CD4-positive, alpha-beta T cell treated with Interleukin-17A for 4 hours (primary cell): ENCODE measurements at regions not wholly inside any gene's neighbourhood (a gene's known extent, or its start where the extent isn't known, plus 50 kb on each side); places are given as distances from the start of the nearest gene placed in this dataset.

Source experiments
- DNase-seq: peaks from one replicate; pipeline ENCODE4 v3.0.0-alpha.2; 2020; ENCODE audit warnings: mixed read lengths

DNA sequence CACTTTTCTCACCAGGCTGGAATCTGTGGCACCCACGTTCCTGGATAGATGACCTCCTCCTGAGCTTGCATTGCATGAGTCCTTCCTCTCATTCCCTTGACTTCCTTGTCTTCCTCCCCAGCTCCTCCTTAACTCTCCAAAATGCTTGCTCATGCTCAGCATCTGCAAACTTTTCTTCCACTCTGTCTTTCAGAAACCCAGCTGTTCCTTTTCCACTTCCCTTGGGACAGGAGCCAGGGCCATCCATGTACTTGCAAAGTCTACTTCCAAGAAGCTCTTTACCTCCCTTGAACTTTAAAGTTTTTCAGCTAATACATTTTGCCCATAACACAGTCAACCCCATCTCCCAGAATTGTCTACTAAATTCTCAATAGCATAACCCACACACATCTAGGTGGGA is 861.7 kb downstream of the QKI start:
- DNase-seq: no peak

DNA sequence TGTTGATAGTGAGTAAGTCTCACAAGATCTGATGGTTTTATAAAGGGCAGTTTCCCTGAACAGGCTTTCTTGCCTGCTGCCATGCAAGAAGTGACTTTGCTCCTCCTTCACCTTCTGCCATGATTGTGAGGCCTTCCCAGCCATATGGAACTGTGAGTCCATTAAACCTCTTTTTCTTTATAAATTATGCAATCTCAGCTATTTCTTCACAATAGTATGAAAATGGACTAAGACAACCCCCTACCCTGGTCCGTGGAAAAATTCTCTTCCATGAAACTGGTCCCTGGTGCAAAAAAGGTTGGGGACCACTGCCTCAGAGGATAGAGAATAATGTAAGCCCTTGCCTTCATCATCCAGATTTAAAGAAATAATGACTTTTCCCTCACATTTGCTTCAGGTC is 861.3 kb downstream of the QKI start:
- DNase-seq: no peak

DNA sequence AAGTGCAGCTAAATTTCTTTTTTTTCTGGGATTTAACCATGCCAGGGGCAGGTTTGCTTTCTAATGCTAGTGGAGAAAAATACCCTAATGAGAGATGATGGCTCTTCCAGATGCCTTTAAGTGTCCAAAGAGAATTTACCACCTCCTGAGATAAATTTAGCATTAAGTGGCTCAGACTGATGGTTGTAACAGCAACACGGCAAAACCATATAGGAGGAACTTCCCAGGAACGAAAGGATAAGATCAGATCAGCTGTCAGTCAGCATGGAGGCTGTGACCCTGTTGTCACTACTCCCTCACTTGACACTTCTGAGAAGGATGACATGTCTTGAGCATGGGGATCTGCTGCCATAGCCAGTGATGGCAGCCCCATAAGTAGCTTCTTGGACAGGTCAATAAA is 860.0 kb downstream of the QKI start:
- DNase-seq: no peak

DNA sequence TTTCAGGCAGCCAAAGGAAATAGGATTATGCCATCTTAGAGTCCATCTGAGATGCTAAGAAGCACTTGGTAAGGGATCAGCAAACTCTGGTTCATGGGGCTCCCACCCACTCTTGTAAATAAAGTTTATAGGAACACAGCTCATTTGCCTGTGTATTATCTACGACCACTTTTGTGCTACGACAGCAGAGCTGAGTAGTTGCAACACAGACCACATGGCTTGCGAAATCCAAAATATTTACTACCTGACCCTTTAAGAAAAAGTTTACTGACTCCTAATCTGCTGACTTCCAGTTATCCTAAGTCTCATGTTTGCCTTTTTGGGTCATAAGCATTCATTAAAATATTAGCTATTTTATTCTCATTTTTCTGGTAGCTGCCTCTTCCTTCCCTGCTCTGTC is 859.0 kb downstream of the QKI start:
- no peak for DNase-seq

DNA sequence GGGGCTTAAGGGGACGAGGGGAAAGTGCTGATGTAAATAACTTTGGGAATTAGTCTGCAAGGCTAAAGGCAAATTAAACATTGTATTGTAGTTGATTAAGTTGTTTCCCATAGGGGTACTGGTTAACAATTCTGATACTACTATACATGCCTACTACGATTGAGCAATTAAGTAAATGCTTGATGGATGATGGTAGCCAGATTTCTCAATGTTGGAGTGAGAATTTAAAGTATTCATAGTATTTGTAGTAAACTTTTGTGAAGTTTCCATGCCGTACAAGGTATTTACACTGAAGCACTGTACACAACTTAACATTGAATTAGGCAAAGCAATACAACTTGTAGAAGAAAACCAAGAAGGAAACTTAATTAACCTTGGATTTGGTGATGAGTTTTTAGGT is 852.3 kb downstream of the QKI start:
- DNase-seq: no peak

DNA sequence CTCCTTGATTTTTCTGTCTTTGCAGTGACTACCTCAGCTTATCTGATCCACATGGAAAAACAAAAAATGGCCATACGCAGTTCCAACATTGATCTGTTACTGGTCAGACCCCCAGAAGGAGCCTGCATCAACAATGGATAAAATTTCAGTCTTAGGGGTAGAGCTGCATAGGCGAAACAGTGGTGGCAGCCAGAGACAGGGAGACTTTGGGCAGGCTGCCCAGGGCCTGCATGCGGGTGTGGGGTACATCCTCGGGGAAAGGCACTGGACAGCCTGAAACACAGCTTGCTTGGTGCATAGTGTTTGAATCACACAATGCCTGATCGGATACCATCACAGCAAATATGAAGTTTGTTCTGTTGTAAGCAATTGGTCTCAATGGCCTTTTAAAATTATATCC is 847.8 kb downstream of the QKI start:
- no peak for DNase-seq

DNA sequence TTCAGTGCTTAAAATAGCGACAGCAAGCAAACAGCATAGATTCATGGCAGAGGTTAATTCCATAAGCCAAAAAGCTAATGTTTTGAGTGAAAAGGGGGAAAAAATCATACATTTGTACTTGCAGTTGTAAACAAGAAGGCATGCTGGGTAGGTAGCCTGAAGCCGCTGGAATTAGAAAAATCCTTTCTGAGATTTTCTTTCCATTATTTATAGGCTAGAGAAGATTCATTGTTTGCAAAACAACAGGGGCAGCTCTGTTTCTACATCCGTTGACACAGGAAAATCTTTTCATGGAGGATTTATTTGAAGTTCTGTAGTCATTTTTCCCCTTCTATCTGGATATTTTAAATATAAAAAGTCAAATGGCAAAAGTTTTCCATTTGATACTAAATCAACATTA is 843.9 kb downstream of the QKI start:
- DNase-seq: no peak

DNA sequence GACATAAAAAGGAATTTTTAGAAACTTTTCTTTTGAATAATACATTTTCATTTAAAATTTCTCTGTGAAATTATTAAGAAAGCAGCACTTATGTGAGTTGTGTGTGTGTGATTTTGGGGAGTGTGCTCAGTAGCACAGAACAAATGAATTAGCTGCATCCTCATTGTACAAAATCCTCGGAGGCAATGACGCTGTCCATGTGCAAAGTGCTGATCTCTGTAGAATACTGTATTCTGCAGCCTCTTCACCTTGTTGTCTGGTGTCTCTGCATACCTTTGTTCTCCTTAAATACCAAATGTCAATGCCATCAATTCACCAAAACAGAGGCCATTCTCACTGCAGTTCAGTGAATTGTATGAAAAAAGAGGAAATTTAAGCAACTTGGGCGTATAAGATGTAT is 838.4 kb downstream of the QKI start:
- no peak for DNase-seq

DNA sequence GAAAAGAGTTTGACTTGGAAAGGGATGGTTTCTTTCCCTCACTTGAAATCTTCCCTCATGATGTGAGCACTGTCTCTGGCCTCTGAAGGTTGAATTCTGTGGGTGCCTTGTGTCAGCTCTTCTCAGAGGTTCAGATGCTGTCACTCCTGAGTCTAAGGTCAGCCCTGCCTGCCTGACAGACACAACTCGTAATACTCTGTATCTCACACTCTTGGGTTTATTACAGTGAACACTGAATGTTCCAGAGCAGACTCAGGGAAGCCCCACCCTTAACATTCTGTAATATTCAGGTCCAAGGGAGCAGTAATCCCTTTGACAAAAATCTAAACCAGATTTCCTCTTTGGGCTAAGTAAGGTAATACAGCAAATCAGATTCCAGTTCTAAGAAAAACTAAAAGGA is 837.8 kb downstream of the QKI start:
- no peak for DNase-seq

DNA sequence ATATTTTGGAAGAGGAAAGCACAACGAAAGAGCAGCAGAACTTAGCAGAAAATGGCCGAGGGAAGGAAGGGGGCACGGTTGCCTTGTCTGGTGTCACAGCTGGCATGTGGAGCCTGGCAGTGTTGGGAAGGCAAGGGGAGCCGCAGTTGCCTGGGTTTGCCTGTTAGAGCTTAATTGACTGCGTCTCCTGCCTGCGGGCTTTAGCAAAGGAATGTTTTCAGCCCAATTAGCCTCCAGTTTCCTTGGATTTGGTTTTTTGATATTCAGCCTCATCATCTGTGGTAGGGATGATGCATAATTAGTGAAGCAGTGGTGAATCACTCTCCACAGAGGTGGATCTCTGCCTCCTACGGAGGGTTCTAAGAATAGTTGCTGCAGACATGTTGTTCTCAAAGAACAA is 832.6 kb downstream of the QKI start:
- DNase-seq: no peak

DNA sequence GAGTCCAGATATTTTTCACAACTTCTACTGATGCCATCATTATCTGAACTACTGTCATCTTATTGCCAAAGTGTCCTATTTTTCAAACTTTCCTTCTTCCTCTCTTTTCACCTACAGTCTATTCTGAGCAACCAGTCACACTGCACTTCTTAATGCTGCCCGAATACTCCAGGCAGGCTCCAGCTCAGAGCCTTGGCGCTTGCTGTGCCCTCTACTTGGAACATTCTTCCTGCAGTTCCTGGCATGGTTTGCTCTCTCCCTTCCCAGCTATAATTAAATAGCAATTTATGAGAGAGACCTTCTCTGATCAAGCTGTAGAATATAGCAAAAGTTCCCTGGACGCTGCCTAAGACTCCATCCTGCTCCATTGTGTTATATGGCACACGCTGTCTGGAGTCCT is 831.6 kb downstream of the QKI start:
- no peak for DNase-seq

DNA sequence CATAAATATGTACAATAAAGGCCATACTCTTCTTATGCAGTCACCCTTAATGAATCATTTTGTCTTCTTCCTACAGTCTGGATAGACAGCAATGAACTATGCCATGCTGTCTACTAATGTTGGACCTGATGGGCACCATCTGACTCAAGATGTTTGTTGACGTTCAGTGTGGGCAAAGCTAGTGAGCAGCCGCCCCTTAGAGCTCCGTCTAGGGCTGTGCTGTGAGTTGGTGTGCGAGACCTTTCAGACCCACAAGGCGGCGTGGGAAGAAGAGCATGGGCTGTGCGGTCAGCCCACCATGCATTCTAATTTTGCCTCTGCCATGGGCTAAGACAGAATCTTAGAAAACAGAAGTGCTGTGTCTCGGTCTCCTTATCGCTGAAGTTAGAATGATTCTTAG is 829.4 kb downstream of the QKI start:
- DNase-seq: no peak

DNA sequence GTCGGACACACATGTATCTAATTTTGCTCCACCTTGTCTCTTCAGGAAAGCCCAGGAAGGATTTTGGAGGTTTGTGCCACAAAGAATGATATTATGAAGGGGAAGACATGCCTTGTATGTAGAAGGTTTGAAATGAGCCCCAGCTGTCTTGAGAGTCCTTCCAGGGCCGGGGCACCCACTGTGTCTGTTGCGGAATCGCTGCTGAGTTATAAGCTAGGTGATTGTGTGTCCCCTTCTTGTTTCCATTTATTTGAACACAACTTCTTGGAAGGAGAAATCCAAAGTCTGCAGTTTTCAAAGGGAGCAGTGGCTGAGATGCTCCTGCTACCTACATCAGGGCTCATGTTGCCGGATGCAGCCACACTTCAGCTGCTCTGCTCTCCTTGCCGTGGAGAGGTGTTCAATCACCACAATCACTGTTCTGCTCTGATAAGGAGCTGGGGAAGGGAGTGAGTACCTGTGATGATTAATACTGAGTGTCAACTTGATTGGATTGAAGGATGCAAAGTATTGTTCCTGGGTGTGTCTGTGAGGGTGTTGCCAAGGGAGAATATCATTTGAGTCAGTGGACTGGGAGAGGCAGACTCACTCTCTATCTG is 828.6 kb downstream of the QKI start:
- DNase-seq: no peak

DNA sequence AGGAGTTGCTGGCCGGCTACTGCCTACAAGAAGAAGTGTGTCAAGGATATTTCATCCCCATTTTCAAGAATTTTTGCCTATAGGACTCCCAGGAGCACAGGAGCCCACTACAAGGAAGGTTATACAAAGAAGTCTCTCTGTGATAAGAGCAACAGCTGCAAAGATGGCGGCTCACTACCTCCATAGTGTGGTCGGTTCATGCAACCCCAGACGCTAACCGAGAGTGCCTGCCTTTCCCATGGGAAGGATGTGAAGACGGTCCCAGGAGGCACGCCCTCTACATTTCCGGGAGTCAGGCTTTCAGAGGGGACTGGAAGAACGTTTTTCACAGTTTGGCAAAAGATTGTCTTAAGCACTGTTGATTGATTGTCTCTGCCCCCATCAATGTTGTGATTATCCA is 816.3 kb downstream of the QKI start:
- no peak for DNase-seq

DNA sequence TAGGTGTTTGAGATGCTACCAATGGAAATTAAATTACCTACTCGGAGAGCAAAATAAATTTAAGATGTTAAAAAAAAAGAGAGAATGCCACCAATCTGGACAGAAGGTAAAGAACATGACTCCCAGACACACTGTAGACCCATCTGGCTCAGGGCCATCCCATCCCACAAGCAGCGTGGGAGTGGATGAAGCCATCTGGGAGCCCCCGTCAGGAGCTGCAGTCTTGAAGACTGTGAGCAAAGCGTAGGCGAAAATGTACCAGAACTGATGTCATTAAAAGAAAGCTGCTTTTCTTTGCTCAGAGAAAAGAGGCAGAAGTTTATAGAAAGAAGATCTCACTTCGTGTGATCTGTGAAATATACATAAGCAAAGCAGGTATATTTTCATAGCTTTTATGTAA is 815.7 kb downstream of the QKI start:
- no peak for DNase-seq

DNA sequence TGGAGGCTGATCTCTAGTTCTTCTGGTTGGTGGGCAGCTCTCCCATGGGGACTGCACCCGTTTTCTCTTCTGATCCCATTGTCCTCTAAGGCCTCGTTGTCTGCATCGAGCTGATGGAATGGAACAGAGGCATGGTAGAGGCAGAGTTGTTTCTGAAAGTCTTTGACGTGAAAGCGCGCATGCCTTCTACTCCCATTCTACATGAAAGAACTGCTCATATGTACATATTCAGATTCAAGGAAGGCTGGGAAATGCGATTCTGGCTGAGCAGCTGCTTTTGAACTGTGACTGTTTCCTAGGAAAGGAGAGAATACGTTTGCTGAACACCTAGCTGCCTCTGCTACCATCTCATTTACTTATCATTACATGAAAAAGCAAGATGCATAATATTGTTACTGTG is 815.2 kb downstream of the QKI start:
- DNase-seq: no peak

DNA sequence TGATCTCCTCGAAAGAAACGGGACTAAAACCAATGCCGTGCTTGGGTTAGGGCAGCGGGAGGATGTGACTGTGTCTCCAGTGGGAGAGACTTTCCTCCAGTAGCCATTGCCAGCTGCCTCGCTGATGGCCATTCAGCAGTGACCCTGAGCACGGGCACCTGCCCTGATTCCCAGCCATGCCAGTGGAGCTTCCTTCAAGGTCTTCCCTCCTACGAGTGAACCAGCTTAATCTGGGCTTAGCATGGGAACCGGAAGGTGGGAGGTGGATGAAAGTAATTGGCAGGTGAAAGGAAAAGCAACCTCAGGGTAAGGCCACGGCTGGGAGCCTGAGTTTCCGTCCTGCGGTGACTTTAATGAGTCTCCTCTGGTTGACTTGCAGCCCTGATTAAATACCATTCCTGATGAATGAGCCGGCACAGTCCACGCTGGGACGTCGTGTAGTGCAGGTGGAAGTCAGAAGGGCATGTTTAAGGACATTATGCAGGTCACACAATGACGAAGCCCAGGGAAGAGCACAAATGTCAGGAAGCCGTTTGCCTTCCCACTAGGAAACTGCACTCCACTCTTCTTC is 813.5 kb downstream of the QKI start:
- no peak for DNase-seq

DNA sequence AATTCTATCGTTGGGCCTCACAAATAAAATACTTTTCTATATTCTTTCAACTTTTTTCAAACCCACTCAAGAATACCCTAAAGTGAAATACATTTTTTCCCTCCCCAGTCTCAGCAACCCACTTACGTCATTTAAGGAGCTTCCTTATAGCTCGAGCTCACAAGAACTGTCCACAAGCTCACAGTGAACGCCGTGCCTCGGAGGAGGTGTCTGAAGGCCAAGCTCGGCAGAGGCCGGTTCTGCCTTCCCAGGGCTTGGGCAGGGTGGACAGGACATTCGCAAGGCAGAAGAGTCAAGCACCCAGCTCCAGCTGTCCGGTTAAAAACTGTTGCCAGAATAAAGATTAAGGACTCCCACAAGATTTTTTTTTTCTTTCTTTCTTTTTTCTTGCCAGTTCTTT is 802.3 kb downstream of the QKI start:
- DNase-seq: no peak

DNA sequence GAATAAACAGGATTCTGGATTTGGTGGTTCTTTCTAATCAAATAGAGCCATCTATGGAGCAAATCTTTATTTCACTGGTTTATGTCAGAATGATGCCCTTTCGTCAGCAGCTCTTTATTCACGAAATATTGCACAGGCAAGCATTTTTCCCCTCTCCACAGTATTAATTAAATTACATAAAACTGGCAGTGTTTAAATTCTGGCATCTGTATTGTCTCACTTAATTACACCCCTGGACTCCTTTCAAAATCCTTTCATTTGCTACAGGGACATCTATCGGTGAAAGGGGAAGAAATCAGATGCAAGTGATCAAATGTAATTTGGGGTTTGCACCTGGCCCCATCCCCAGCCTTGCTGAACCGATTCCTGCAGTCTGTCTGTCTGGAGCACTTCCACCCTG is 801.9 kb downstream of the QKI start:
- DNase-seq: no peak

DNA sequence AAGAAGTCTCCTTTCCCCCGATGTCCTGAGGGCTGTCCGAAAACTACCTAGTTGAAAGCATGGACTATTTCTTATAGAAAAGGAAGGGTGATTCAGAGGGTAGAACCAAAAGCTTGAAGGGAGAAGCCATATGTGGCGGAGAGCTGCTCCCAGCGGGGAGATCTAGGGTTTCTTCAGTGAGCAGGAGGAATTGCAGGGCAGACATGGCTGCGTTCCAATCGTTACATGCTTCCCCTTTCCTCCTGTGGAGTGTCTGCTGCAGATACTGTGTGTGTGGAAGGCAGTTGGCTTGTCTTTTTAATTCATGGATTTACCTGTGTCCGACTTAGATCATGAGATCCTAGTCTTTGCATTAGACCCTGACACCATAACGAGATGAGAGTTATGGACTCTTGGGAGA is 799.5 kb downstream of the QKI start:
- no peak for DNase-seq

DNA sequence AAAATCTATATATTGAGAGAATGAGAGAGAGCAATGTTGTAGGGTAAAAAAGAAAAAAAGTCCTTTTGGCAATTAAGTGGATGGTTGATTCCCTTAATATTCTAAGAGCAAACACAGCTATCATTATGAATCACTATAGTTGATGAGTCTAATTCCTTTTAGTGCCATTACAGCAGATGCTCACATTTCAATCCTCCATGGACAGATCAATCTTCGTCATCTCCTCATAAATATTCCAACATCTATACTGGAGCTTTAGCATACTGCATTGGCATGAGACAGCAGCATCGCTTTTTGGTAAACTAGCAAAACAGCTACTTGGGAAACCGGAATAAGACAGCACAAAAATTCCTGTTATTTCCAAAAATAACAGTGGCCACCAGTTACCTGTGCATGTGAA is 796.7 kb downstream of the QKI start:
- no peak for DNase-seq

DNA sequence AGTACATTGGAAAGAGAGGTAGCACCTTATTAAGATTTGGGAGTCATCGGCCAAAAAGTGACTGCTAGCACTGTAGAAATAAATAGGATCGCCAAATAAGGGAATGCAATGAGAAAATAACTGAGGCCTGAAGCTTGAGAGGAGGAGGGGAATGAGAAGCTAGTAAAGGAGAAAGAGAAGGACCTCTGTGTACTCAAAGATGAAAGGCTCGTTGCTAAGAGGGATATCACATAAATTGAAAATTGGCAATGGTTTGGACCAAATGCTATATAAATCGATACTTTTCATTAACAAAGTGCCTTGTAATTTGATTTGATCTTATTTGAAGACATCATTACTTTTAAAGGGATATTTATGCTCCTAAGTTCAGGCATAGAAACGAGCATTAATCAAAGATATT is 796.3 kb downstream of the QKI start:
- no peak for DNase-seq

DNA sequence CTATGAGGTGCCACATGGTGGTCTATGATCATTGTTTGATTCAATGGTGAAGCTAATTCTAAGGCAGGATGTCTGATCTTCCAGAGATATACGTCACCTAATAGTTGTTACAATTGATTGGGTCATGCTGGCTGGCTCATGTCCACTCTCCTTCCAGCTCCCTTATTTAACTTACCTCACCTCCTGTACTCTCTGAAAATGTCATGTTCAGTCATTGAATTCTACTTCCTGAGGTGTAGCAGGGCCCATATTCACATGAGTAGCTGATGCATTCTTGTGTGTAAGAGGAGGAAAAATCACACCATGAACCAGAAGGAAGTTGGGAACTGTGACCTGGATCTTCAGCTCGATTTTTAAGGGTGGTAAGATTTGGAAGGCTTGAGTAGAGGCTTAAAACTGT is 795.8 kb downstream of the QKI start:
- no peak for DNase-seq

DNA sequence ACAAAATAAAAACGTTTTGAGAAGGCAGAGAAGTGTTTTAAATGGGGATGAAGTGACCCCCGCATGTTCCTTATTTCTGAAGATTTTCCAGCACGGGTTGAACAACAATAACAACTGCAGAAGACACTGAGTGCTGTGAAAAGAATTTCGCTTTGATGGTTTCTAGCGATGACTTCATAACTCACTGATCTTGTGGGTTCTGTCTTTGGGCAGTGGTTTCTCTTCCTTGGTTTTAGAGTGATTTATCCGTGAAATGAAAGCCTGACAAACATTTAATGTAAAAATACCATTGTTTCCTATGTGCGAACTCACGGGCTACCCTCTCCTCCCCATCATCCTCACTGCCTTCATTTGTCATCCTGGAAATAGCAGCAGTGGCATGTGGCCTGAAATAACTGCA is 793.9 kb downstream of the QKI start:
- DNase-seq: no peak

DNA sequence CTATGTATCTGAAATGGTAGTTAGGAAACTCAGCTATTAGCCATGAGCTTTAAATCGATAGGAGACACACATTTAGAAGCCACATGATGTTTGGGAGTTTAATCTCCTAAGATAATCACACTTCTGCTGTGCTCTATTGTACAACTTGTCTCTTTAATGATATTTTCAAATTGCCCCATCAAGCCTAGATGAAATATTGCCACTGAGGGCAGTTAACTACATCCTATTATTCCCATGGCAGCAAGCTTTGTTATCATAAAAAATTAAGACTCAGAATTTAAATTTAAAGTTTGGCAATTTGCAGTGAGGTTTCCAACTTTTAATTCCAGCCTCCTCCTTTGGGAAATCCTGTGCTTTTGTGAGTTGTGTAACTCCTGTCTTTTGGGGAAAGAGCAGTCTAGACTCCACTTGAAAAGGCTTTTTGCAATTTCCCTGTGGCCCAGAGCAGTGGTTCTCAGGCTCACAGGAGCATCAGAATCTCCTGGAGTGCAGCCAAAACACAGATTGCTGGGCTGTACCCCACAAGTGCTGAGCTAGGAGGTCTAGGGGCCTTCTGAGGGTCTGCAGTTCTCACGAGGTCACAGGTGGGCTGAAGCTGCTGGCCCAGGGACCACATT is 792.4 kb downstream of the QKI start:
- no peak for DNase-seq
